ENCODE measurements at regions not wholly inside any gene's neighbourhood (a gene's known extent, or its start where the extent isn't known, plus 50 kb on each side); places are given as distances from the start of the nearest gene placed in this dataset.

GRCh38 chr3:102643546-102643945 is 208.7 kb downstream of the ZPLD1 start:
- H3K4me1 ChIP-seq = no peaks in the 10 kb centered on the region
- no peaks in the 10 kb centered on the region for H3K36me3 ChIP-seq (ENCODE audit: control insufficient read depth, insufficient read depth, low read length)
- POLR2A ChIA-PET = no interaction called here
- Mint-ChIP-seq H3K4me1 (ENCODE audit: low read depth, unreplicated experiment) (no peaks in the 10 kb centered on the region), H3K36me3 (ENCODE audit: insufficient read depth, unreplicated experiment) (no peaks in the 10 kb centered on the region), H3K4me3 (ENCODE audit: unreplicated experiment) (no peak overlapping the region), H3K27me3 (ENCODE audit: insufficient read depth, unreplicated experiment) (peaks cover 2% of the 10 kb centered on the region), H3K9me3 (ENCODE audit: unreplicated experiment) (peaks cover 10% of the 10 kb centered on the region), H3K27ac (ENCODE audit: unreplicated experiment) (no peak overlapping the region)
- intact Hi-C loops (cut with micrococcal nuclease; ENCODE audit: unreplicated experiment) = no loop called here
- DNase-seq = no peak
- no peak overlapping the region for H3K4me3 ChIP-seq (ENCODE audit: low read depth, low read length)
- no peaks in the 10 kb centered on the region for H3K9me3 ChIP-seq
- CTCF ChIA-PET = no interaction called here
- H3K27me3 ChIP-seq (replicated peaks; ENCODE audit: control insufficient read depth, insufficient read depth, low read length) = no peaks in the 10 kb centered on the region
- no TSS peak for BruUV-seq (replicated peaks)
- TF ChIP-seq CTCF (IDR thresholded peaks at IDR 0.05; ENCODE audit: insufficient read depth in 1 of 2, low read depth in 1 of 2, low read length in 1 of 2, severe bottlenecking in 1 of 2, unreplicated experiment in 1 of 2) = no peak

GRCh38 chr3:102646557-102646956 is 211.7 kb downstream of the ZPLD1 start:
- no peaks in the 10 kb centered on the region for H3K27me3 ChIP-seq (replicated peaks; ENCODE audit: control insufficient read depth, insufficient read depth, low read length)
- no peak for DNase-seq
- ChIA-PET POLR2A (no interaction called here), CTCF (no interaction called here)
- no peak overlapping the region for H3K27ac Mint-ChIP-seq (ENCODE audit: unreplicated experiment)
- H3K36me3 ChIP-seq (ENCODE audit: control insufficient read depth, insufficient read depth, low read length) = no peaks in the 10 kb centered on the region
- no peaks in the 10 kb centered on the region for H3K4me1 Mint-ChIP-seq (ENCODE audit: low read depth, unreplicated experiment)
- no peaks in the 10 kb centered on the region for H3K27me3 Mint-ChIP-seq (ENCODE audit: insufficient read depth, unreplicated experiment)
- no peaks in the 10 kb centered on the region for H3K36me3 Mint-ChIP-seq (ENCODE audit: insufficient read depth, unreplicated experiment)
- TF ChIP-seq CTCF (IDR thresholded peaks at IDR 0.05; ENCODE audit: insufficient read depth in 1 of 2, low read depth in 1 of 2, low read length in 1 of 2, severe bottlenecking in 1 of 2, unreplicated experiment in 1 of 2) = no peak
- H3K4me1 ChIP-seq = no peaks in the 10 kb centered on the region
- H3K4me3 Mint-ChIP-seq (ENCODE audit: unreplicated experiment) = no peak overlapping the region
- H3K9me3 Mint-ChIP-seq (ENCODE audit: unreplicated experiment) = peaks cover 10% of the 10 kb centered on the region
- no peaks in the 10 kb centered on the region for H3K9me3 ChIP-seq
- H3K4me3 ChIP-seq (ENCODE audit: low read depth, low read length) = no peak overlapping the region
- intact Hi-C loops (cut with micrococcal nuclease; ENCODE audit: unreplicated experiment) = no loop called here
- no TSS peak for BruUV-seq (replicated peaks)

- no peaks in the 10 kb centered on the region for H3K4me1 Mint-ChIP-seq (ENCODE audit: low read depth, unreplicated experiment)
Measured at GRCh38 chr3:102660653-102661052, 225.8 kb downstream of the ZPLD1 start.

More at GRCh38 chr3:102660653-102661052, 225.8 kb downstream of the ZPLD1 start:
- Histone ChIP-seq H3K9me3 (no peaks in the 10 kb centered on the region), H3K4me1 (no peaks in the 10 kb centered on the region), H3K4me3 (ENCODE audit: low read depth, low read length) (no peak overlapping the region), H3K27me3 (replicated peaks; ENCODE audit: control insufficient read depth, insufficient read depth, low read length) (no peaks in the 10 kb centered on the region), H3K36me3 (ENCODE audit: control insufficient read depth, insufficient read depth, low read length) (no peaks in the 10 kb centered on the region)
- ChIA-PET CTCF (no interaction called here), POLR2A (no interaction called here)
- Mint-ChIP-seq H3K9me3 (ENCODE audit: unreplicated experiment) (no peaks in the 10 kb centered on the region), H3K36me3 (ENCODE audit: insufficient read depth, unreplicated experiment) (no peaks in the 10 kb centered on the region), H3K4me3 (ENCODE audit: unreplicated experiment) (no peak overlapping the region), H3K27ac (ENCODE audit: unreplicated experiment) (no peak overlapping the region), H3K27me3 (ENCODE audit: insufficient read depth, unreplicated experiment) (peaks cover 4% of the 10 kb centered on the region)
- no peak for TF ChIP-seq CTCF (IDR thresholded peaks at IDR 0.05; ENCODE audit: insufficient read depth in 1 of 2, low read depth in 1 of 2, low read length in 1 of 2, severe bottlenecking in 1 of 2, unreplicated experiment in 1 of 2)
- intact Hi-C loops (cut with micrococcal nuclease; ENCODE audit: unreplicated experiment) = no loop called here
- BruUV-seq (replicated peaks) = no TSS peak
- no peak for DNase-seq

Measured in Caco-2 (cell line).